ENCODE measurements at regions not wholly inside any gene's neighbourhood (a gene's known extent, or its start where the extent isn't known, plus 50 kb on each side); places are given as distances from the start of the nearest gene placed in this dataset.
"Not testable (repeated sequence)": the region's sequence is repeated elsewhere in the genome, so short reads cannot be mapped to it uniquely, and the experiment has no call there.

DNA sequence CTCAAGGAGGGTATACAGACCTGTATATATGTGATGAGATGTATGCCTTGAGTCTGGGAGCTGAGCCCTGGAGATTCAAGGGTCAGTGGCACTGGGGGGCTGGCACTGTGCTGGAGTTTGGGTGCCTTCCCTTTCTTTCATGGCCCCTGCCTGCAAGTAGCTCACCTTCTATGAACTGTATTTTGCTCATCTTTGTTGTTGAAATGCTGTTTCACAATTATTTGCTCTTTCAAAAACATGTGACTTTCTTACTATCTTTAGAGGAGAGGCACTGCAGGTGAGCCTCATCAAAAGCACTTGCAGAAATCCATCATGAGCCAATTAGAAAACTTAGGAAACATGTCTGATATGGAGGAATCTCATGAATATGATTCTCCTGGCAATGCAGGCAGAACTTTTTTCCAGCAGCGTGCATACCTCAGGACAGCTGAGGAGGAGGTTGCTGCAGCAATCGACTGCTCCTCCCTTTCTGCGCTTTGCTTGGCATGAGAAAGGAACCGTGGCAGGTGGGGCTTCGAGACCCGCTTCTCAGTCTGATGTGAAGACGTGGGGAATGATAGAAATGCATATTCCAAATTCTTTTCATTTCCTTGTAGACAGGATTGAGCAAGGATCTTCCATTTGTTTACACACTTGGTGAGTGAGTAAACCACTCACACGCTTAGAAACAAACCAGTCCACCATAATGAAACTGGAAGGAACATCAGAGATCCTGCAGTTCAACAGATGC, 178.4 kb upstream of the E2F8 start:
- DNase-seq (ENCODE audit: extremely low read depth, low read depth): peak; percentile 60

DNA sequence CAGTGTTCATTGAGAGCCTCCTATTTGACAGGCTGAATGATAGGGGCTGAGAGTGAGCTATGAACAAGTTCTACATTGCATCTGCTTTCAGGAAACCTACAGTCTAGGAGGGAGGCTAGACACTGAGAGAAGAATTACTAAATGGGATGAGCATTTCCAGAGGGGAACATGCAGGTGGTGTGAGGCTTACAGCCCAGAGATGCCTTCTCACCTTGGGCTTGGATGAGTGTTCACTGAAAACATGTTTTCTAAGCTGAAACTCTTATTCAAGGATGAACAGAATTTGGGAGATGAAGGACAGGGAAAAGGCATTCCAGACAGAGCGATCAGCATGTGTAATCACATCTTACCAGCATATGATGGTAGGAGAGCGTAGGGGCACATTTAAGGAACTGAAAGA, 177.5 kb upstream of the E2F8 start:
- DNase-seq (ENCODE audit: extremely low read depth, low read depth): no peak

DNA sequence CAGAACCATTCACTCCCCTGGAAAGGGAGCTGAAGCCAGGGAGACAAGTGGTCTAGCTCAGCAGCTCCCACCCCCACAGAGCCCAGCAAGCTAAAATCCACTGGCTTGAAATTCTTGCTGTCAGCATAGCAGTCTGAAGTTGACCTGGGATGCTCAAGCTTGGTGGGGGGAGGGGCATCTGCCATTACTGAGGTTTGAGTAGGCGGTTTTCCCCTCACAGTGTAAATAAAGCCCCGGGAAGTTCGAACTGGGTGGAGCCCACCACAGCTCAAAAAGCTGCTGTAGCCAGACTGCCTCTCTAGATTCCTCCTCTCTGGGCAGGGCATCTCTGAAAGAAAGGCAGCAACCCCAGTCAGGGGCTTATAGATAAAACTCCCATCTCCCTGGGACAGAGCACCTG, 171.3 kb upstream of the E2F8 start:
- not testable (repeated sequence) for DNase-seq (ENCODE audit: extremely low read depth, low read depth)

DNA sequence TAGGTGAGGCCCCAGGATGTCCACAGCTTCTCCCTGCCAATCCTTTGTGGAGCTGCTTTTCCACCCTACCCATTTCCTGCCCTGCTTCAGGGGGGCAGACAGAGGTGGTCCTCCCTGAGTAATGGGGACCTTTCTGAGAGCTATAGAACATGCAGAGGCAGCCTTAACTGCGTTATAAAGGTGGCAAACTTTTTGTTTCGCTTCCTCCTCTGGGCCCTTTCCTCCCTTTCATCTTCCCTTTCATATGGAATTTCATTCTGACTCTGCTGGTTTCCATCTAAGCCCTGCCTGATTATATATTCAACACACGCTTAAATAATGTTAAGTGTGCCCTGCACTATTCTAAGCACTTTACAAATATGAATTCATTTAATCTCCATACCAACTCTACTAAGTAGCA, 169.3 kb upstream of the E2F8 start:
- no peak for DNase-seq (ENCODE audit: extremely low read depth, low read depth)

DNA sequence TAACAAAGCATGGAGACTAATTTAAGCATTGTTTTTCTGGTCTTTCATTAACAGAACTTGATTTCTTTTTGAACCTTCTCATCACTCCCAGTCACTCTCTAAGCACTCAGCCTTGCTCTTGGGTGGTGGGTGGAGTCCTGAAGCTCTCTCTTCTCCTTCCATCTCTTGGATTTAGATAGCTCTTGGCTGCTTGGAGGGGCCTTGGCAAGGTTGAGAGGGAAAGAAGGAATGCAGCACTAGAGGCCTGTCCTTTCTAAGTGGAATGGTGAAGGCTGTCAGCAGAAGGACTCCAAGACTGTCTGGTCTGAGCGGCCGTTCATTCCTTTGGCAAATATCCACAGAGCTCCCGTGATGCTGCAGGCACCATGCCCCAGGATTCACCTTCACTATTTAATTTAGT, 168.6 kb upstream of the E2F8 start:
- no peak for DNase-seq (ENCODE audit: extremely low read depth, low read depth)

DNA sequence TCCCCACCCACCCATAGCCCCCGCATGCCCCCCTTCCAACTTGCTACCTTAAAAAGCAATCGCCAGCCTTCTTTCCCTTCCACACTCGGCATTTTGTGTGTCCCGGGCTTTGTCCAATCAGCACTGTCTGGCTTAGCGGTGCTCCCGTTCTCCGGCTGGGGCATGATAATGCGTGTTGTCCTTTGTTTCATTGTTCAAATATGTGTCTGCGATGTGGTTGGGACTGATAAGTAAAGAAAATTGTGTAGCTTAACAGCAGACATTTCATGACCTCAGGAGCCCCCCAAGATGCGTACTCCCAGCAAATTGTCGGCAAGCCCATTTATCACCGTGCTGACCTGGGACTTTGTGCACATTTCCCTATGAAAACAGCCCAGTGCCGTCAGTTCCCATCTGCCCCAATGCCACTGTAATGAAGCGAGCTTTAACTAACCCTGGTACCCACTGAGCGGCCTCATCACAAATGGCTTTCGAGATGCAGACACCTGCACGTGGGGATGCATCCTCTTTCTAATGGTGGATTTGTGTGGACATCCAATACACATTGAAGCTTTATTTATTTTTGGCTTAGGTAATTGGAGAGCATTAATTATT, 167.0 kb upstream of the E2F8 start:
- no peak for DNase-seq (ENCODE audit: extremely low read depth, low read depth)

DNA sequence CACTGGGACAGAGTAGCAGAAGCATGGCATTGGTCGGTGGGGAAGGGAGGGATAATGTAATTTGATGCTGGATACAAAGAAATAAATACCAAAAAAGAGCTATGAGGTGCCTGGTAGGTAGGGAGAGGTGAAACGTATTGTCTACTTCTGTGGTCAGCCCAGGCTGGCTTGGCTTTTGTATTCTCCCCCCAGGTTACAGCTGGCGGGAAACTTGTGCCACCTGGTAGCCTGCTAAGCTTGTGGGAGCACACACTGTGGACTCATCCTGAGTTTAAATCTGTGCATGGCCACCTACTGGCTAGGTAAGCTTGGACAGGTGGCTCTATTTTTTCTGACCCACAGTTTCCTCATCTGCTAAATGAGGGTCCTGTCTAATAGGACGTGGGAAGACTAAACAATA, 165.2 kb upstream of the E2F8 start:
- no peak for DNase-seq (ENCODE audit: extremely low read depth, low read depth)

DNA sequence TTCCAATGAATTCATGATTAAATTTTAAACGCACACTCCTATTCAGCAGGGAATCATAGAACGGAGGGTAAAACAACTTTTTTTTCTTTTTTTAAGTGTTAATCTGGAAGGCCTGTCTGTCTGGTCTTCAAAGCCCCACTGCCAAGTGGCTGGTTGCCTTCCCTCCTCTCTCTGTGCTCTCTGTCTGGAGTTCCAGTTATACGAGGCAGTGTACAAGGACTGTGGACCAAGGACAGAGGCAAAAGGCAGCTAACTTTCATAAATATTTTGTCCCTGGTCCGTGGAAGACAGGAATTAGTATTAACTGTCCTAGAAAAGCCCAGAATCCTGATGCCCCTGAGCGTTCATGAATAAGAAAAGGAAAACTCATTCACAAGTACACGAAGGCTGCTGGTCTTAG, 164.0 kb upstream of the E2F8 start:
- no peak for DNase-seq (ENCODE audit: extremely low read depth, low read depth)

DNA sequence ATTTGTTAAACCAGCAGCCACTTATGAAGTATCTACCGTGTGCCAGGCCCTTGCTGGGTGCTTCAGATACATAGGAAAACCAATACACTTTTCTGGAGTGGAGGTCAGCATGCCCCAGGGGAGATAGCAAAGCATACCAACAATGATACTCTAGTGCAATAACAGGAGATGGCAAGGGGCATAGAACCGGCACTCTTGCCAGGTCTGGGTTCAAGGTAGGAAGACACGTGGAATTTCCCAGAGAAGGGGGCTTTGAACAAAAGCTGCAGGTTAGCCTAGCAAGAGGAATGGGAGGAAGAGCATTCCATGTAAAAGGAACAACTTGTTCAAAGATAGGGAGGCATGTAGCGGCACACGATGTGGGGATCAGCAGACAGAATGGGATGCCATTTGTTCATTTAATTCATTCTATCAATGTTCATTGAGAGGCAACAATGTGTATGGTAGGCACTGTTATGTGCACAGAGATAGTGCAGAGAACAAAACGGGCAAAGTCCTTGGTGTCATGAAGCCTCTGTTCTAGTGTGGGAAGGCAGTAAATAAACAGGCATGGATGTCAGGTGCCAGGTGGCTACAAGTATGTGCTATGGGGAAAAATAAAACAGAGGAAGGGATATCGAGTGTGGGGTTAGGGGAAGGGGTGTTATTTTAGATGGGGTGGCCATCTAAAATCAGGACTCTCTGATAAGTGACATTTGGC, 162.6 kb upstream of the E2F8 start:
- no peak for DNase-seq (ENCODE audit: extremely low read depth, low read depth)

DNA sequence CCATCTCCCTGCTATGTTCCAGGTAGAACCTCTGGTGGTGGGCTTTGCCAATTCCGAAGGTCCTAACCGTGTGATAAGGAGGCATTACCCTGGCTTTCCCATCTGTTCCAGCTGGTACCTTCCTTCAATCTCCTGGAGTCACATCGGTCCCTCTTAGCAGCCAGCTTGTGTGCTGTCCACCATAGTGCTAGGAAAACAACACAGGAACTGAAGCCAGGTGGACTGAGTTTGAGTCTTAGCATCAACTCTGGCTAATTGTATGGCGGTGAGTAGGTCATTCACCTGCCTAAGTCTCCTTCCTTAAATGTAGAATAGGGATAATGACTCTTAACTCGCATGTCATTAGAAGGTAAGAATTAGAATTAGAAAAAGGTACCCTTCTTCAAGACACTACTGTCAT, 159.6 kb upstream of the E2F8 start:
- no peak for DNase-seq (ENCODE audit: extremely low read depth, low read depth)

DNA sequence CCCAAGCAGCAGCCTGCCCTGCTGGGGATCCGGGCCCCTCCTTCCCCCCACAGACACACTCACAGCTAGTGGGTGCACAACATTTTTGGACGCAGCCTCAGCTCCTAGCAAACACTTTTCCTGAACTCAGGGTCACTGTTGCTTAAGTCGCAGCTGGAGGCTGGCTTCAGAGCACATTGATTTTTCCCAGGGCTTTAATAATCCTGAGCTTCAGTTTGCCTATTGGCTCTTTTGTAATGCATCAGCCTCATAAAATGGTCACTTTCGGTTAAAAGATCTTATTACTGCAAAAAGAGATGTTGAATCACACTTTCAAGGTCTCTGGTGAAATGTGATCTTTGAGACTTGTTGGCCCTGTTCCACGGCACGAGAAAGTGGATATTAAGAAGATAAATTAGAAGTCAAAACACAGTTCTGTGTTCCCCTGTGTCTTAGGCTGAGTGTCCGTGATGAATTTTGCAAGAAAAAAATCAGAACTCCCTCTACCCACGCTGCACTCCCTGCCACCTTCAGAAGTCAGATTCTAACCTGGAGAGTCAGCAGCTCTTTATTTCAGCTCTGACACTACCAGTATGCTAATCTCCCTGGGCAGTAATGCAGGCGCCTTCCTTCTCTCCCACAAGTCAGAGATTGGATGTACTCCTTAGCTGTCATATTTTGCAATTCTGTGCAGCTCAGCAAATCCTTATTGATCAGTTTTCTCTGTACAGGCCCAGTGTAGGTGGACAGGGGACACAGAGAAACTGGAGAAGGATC, 158.2 kb upstream of the E2F8 start:
- no peak for DNase-seq (ENCODE audit: extremely low read depth, low read depth)

DNA sequence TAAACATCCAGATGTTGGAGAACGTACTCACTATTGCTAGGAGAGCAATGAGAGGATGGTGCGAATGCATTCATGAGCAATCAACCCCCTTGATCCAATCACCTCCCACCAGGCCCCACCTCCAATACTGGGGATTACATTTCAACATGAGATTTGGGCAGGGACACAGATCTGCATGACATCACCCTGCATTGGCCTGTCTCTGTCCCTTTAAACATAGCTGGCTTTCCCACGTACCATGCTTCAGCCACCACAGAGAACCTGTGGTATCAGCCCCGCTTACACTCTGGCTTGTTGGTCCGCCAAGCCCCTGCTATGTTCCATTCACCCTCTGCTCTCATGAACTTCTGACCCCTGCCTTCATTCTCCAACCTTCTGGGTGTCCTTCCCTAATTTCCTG, 157.5 kb upstream of the E2F8 start:
- no peak for DNase-seq (ENCODE audit: extremely low read depth, low read depth)

DNA sequence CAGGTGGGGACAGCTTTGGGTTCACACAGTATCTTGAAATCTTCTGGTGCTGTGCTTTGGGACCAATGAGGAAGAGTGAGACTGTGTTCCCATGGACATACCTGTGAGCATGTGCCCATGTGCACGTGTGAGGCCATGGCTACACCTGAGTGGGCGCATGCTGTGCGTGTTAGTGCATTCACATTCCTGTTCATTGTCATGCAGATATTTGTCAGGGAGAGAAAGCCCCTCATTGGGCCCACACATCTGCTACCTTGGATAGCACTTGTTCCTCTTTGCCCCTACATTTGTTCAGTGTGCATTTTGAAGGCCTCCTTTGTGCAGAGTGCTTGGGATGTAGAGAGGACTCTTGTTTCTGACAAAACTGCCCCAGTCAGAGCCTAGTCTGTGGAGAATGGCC, 154.3 kb upstream of the E2F8 start:
- no peak for DNase-seq (ENCODE audit: extremely low read depth, low read depth)

DNA sequence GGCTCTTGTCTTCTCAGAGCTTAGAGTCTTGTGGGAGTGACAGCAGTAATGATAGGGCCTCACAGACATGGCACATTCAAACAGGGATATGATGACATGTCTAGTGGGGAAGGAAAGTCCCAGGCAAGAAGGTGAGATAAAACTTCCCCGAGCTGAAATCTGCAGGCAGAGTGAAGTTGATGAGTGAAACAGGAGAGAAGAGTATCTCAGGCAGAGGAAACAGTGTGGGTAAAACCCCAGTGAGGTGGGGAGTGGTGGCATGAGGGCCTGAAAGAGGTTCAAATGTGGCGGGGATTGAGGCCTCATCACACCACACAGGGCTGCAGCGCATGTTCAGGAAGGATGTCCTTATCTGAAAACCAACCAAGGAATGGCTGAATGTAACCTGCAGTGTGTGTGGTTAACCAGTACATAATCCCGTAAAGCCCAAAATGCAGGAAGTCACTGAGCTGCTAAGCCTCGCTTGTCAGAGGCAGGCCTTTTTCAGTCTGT, 153.8 kb upstream of the E2F8 start:
- no peak for DNase-seq (ENCODE audit: extremely low read depth, low read depth)

DNA sequence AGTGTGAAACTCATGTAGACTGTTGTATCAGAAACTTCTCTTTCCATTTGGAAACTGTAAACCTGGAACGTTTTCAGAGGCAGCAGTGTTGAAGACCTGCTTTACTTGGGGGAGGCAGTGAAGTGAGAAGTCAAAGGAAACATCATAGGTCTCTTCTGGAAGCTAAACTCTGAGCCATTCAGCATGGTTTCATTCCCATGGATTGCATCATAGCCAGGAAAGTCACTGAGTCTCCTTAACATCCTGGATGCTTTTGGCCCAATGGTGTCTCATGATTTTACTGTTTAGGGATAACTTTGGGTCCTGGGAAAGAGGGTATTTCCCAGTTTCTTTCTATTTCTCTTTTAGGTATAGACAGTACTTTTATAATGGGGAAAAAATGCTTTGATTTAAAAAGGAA, 153.2 kb upstream of the E2F8 start:
- no peak for DNase-seq (ENCODE audit: extremely low read depth, low read depth)

DNA sequence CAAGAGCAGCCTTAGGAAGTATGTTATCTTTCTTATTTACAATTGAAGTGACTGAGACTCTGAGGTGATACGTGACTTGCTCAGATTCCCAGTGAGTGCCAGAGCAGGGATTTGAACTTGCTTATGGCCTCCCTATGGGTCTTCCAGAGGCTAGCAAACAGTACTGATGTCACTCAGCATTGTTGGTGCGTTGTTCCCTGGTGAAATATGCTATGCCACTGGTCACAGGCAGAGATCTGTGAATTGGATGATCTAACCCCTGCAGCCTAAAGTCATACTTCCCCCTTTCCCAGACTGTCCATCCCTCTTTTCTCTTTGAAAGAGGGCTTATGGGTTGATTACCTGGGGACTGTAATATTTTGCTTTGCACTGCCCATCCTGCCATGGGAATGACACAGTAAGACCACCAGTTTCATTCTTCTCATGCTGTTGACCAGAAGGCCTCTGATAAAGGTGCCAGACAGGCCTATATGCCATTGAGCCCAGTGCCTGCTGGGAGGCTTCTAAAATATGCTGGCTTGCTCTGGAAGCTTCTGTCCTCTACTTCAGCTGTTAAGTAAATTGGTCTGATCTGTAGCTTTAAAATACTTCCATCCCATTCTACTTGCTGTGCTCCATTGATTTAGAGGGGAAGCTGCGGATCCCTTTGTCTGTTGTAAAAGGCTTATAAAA, 152.2 kb upstream of the E2F8 start:
- DNase-seq (ENCODE audit: extremely low read depth, low read depth): no peak

DNA sequence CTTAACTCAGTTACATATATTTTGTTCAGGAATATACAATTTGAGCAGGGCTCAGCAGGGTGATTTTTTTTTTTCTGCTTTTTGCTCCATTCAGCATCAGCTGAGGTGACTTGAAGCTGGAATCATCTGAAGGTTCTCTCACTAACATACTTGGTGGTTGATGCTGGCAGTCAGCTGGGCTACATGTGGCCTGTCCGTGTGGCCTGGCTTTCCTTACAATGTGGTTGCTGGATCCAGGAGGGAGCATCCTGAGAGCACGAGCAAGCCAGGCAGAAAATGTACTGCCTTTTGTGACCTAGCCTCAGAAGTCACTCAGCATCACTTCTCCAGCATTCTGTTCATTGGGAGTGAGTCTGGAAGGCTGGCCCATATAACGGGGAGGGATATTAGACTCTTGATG, 151.6 kb upstream of the E2F8 start:
- DNase-seq (ENCODE audit: extremely low read depth, low read depth): no peak

DNA sequence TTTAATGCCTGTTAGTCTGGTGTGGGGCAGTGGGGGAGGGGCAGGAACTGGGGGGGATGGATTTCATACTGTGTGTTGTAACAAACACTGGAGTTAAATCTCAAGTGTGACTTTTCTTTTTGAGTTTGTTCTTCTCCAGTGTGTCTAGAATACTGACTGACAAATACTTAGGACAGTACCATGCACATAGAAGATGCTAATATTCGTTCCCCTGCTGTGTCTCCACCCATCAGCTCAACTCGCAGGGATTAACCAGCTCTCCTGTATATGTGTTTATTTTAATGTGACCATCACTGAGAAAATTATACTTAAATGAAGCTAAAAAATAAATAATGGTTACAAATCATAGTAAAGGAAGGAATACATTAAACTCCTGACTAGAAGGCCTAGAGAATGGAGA, 150.9 kb upstream of the E2F8 start:
- DNase-seq (ENCODE audit: extremely low read depth, low read depth): no peak

DNA sequence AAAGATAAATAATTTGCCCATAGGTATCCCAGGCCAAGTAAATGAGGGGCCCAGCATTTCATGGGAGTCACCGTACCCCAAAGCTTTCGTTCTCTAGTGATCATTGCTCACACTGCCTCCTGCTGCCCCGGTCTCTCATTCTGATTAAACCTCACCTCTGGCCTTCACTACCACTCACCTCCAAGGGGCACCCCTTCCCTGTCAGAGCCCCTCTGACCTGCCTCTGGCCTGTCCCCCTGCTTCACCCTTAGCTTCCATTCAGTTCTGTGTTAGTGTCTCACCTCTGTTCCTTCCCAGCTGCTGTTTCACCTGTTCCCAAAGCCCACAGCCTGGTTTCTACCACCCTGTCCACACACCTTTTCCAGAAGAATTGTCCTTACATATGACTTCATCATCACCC, 150.3 kb upstream of the E2F8 start:
- no peak for DNase-seq (ENCODE audit: extremely low read depth, low read depth)

DNA sequence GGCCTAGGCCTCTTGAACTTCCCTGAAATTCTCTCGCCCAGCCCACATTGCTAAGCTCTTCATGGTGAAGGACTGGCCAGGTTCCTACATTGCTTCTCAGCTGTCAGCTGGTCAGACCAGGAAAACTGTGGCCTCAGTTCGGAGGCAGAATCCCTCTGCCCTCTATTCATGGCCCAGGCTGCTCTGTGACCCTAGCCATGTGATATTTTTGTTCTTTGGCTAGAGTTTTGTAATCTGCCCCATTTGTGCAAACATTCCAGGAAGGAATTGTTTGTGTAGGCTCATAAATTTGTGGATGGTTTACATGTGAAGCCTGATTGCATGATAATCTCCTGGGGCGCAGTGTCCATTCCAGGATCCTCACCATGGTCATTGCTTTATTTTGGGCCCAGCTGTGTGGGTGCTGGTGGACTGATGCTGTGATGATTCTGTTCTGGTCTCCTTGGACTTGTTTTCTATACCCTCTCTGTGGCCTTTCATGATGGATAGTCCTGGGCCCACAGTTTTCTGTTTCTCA, 149.1 kb upstream of the E2F8 start:
- no peak for DNase-seq (ENCODE audit: extremely low read depth, low read depth)

Data from NCI-H460 (cell line).